WTC11 (cell line): ENCODE measurements at regions not wholly inside any gene's neighbourhood (a gene's known extent, or its start where the extent isn't known, plus 50 kb on each side); places are given as distances from the start of the nearest gene placed in this dataset.

Experiments used
- ATAC-seq: fragments of 200-7000 bp; cut with Tn5 transposase; 2 replicates; pipeline ENCODE4 v1.10.0; 2021; ENCODE audit warnings: mild to moderate bottlenecking, moderate library complexity
- CTCF ChIA-PET: fragments of 300-600 bp; sonication (Branson Sonifier 250); formaldehyde crosslinking; loops from one replicate; lab custom pipeline; 2021; ENCODE audit warnings: antibody characterized with exemption; lab: Charles Lee
- POLR2A ChIA-PET: fragments of 350-600 bp; sonication (Branson Sonifier 250); formaldehyde crosslinking; loops from one replicate; lab custom pipeline; 2021; ENCODE audit warnings: antibody characterized with exemption; lab: Charles Lee
- DNase-seq: peaks from one replicate; pipeline ENCODE4 v3.0.0; 2021; ENCODE audit warnings: low spot score
- H3K27ac Mint-ChIP-seq: 2 replicates; pipeline ENCODE4 v1.8.0; 2021; ENCODE audit warnings: mixed read lengths
- H3K27me3 Mint-ChIP-seq: 2 replicates; pipeline ENCODE4 v1.8.0; 2021; ENCODE audit warnings: low read depth, mild to moderate bottlenecking, moderate library complexity, mixed read lengths
- H3K36me3 Mint-ChIP-seq: 2 replicates; pipeline ENCODE4 v1.8.0; 2021; ENCODE audit warnings: mixed read lengths
- H3K4me1 Mint-ChIP-seq: 2 replicates; pipeline ENCODE4 v1.8.0; 2022; ENCODE audit warnings: mixed read lengths
- H3K4me3 Mint-ChIP-seq: 2 replicates; pipeline ENCODE4 v1.8.0; 2021; ENCODE audit warnings: mild to moderate bottlenecking, moderate library complexity, mixed read lengths
- H3K9me3 Mint-ChIP-seq: 2 replicates; pipeline ENCODE4 v1.8.0; 2021; ENCODE audit warnings: mixed read lengths
- ATF1 ChIP-seq: sonication (generic); formaldehyde crosslinking; IDR thresholded peaks from 2 replicates; pipeline ENCODE4 v1.8.1; 2023; ENCODE audit warnings: mild to moderate bottlenecking, moderate library complexity, missing genetic modification reagents
- FOXP4 ChIP-seq: sonication (generic); formaldehyde crosslinking; IDR thresholded peaks from 2 replicates; pipeline ENCODE4 v1.8.0; 2022; ENCODE audit warnings: mild to moderate bottlenecking, missing genetic modification reagents
- GRHL2 ChIP-seq: fragments of 250-450 bp; sonication (Bioruptor Pico); IDR thresholded peaks from 2 replicates; pipeline ENCODE4 v1.8.0; 2022; ENCODE audit warnings: mild to moderate bottlenecking, moderate library complexity; ENCODE audit not compliant: insufficient replicate concordance, severe bottlenecking
- KAT7 ChIP-seq: sonication (generic); formaldehyde crosslinking; IDR thresholded peaks from 2 replicates; pipeline ENCODE4 v1.8.1; 2023; ENCODE audit warnings: missing genetic modification reagents, mild to moderate bottlenecking, borderline replicate concordance
- OVOL2 ChIP-seq: fragments of 250-450 bp; sonication (Bioruptor Pico); IDR thresholded peaks from 2 replicates; pipeline ENCODE4 v1.9.0; 2021; ENCODE audit warnings: mild to moderate bottlenecking, borderline replicate concordance
- RORB ChIP-seq: fragments of 250-450 bp; sonication (Bioruptor Pico); IDR thresholded peaks from 2 replicates; pipeline ENCODE4 v1.9.0; 2021; ENCODE audit warnings: mild to moderate bottlenecking
- TEAD4 ChIP-seq: sonication (generic); formaldehyde crosslinking; IDR thresholded peaks from 2 replicates; pipeline ENCODE4 v1.8.0; 2022; ENCODE audit warnings: mild to moderate bottlenecking, missing genetic modification reagents
- TP53 ChIP-seq: sonication (generic); formaldehyde crosslinking; IDR thresholded peaks from 2 replicates; pipeline ENCODE4 v1.8.1; 2023; ENCODE audit warnings: mild to moderate bottlenecking, missing genetic modification reagents
- ZNF416 ChIP-seq: fragments of 250-450 bp; sonication (Bioruptor Pico); IDR thresholded peaks from 2 replicates; pipeline ENCODE4 v1.9.0; 2021; ENCODE audit warnings: mild to moderate bottlenecking, inconsistent platforms
- ZNF671 ChIP-seq: fragments of 250-450 bp; sonication (Bioruptor Pico); IDR thresholded peaks from 2 replicates; pipeline ENCODE4 v1.8.0; 2021; ENCODE audit warnings: mild to moderate bottlenecking
- TF ChIP-seq, protein P1 (sequence below): fragments of 250-450 bp; sonication (Bioruptor Pico); IDR thresholded peaks from 2 replicates; pipeline ENCODE4 v1.9.0; 2021; ENCODE audit warnings: moderate library complexity, mild to moderate bottlenecking, inconsistent platforms, borderline replicate concordance
- TF ChIP-seq, protein P2 (sequence below): sonication (generic); formaldehyde crosslinking; IDR thresholded peaks from 2 replicates; pipeline ENCODE4 v1.8.1; 2022; ENCODE audit warnings: missing genetic modification reagents, borderline replicate concordance
- TF ChIP-seq, protein P3 (sequence below): fragments of 250-450 bp; sonication (Bioruptor Pico); IDR thresholded peaks from 2 replicates; pipeline ENCODE4 v1.9.0; 2021; ENCODE audit warnings: mild to moderate bottlenecking
- TF ChIP-seq, protein P4 (sequence below): sonication (generic); formaldehyde crosslinking; IDR thresholded peaks from 2 replicates; pipeline ENCODE4 v1.8.0; 2022; ENCODE audit warnings: mild to moderate bottlenecking, missing genetic modification reagents
- TF ChIP-seq, protein P5 (sequence below): sonication (generic); formaldehyde crosslinking; IDR thresholded peaks from 2 replicates; pipeline ENCODE4 v1.8.0; 2022; ENCODE audit warnings: mild to moderate bottlenecking, missing genetic modification reagents

GRCh38 chr20:61128701-61129269, 123.3 kb upstream of the CDH4 start:
- POLR2A ChIA-PET: no interaction called here
- Mint-ChIP-seq H3K27me3 (peaks cover 72% of the 10 kb centered on the region), H3K4me3 (no peak overlapping the region), H3K36me3 (no peaks in the 10 kb centered on the region; the same call in 1 of the 2 replicates)
- CTCF ChIA-PET: no interaction called here
- ATAC-seq: no peak
- no peak for TF ChIP-seq GRHL2
- TF ChIP-seq, protein P1, sequence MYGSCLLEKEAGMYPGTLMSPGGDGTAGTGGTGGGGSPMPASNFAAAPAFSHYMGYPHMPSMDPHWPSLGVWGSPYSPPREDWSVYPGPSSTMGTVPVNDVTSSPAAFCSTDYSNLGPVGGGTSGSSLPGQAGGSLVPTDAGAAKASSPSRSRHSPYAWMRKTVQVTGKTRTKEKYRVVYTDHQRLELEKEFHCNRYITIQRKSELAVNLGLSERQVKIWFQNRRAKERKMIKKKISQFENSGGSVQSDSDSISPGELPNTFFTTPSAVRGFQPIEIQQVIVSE (CRISPR knock-in tag): no peak
- TF ChIP-seq ZNF671 (CRISPR knock-in tag): no peak
- TF ChIP-seq, protein P2, sequence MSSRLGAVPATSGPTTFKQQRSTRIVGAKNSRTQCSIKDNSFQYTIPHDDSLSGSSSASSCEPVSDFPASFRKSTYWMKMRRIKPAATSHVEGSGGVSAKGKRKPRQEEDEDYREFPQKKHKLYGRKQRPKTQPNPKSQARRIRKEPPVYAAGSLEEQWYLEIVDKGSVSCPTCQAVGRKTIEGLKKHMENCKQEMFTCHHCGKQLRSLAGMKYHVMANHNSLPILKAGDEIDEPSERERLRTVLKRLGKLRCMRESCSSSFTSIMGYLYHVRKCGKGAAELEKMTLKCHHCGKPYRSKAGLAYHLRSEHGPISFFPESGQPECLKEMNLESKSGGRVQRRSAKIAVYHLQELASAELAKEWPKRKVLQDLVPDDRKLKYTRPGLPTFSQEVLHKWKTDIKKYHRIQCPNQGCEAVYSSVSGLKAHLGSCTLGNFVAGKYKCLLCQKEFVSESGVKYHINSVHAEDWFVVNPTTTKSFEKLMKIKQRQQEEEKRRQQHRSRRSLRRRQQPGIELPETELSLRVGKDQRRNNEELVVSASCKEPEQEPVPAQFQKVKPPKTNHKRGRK (CRISPR knock-in tag): no peak
- TF ChIP-seq, protein P3, sequence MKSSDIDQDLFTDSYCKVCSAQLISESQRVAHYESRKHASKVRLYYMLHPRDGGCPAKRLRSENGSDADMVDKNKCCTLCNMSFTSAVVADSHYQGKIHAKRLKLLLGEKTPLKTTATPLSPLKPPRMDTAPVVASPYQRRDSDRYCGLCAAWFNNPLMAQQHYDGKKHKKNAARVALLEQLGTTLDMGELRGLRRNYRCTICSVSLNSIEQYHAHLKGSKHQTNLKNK: no peak
- TF ChIP-seq, protein P4, sequence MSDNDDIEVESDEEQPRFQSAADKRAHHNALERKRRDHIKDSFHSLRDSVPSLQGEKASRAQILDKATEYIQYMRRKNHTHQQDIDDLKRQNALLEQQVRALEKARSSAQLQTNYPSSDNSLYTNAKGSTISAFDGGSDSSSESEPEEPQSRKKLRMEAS (CRISPR knock-in tag): no peak
- no peak for TF ChIP-seq TEAD4 (CRISPR knock-in tag)
- no peak for TF ChIP-seq KAT7
- TF ChIP-seq, protein P5, sequence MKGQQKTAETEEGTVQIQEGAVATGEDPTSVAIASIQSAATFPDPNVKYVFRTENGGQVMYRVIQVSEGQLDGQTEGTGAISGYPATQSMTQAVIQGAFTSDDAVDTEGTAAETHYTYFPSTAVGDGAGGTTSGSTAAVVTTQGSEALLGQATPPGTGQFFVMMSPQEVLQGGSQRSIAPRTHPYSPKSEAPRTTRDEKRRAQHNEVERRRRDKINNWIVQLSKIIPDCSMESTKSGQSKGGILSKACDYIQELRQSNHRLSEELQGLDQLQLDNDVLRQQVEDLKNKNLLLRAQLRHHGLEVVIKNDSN (CRISPR knock-in tag): no peak
- no peak for TF ChIP-seq RORB (CRISPR knock-in tag)
- TF ChIP-seq, all 79 proteins: peak for 0
- DNase-seq: no peak
- Mint-ChIP-seq H3K4me1 (no peaks in the 10 kb centered on the region), H3K27ac (no peak overlapping the region), H3K9me3 (0 out of 2 replicates have a peak, but pooled peaks cover 4% of the 10 kb centered on the region)

DNA sequence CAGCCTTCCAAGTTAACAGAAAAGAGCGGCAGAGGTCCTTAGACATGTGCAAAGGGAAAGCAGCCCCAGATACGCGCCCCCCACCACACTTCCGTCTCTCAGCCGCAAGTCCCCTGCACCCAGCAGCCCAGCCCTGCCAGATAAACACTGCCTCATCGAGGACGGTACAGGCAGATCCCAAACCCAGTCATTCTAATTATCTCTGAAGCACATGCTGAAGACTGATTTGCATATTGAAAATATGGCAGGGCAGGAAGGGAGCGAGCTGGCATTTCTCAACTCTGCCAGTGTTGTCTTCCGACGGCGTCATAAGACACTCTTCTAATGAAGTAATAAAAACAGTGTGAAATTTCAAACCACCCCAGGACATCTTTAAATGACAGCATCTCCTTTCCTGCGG, 122.8 kb upstream of the CDH4 start:
- POLR2A ChIA-PET: no interaction called here
- no peak for DNase-seq
- H3K27me3 Mint-ChIP-seq: peaks cover 74% of the 10 kb centered on the region
- H3K36me3 Mint-ChIP-seq: no peaks in the 10 kb centered on the region; the same call in 1 of the 2 replicates
- CTCF ChIA-PET: interaction anchor here (1.0 kb wide), 1 partner anchor 919 kb away, joined by 3 read pairs; no protein-coding TSS in a partner anchor
- 0 out of 2 replicates have a peak, but pooled peaks cover 4% of the 10 kb centered on the region for H3K9me3 Mint-ChIP-seq
- no peak overlapping the region for H3K4me3 Mint-ChIP-seq
- TF ChIP-seq ZNF416 (CRISPR knock-in tag): no peak
- no peak for TF ChIP-seq ATF1
- H3K27ac Mint-ChIP-seq: no peak overlapping the region
- no peak for ATAC-seq
- no peaks in the 10 kb centered on the region for H3K4me1 Mint-ChIP-seq

- Mint-ChIP-seq H3K27ac (no peak overlapping the region), H3K27me3 (peaks cover 74% of the 10 kb centered on the region), H3K9me3 (0 out of 2 replicates have a peak, but pooled peaks cover 4% of the 10 kb centered on the region), H3K4me1 (no peaks in the 10 kb centered on the region), H3K4me3 (no peak overlapping the region)
- ATAC-seq: no peak
- POLR2A ChIA-PET: no interaction called here
- DNase-seq: no peak
- TF ChIP-seq FOXP4 (CRISPR knock-in tag) (no peak), TP53 (CRISPR knock-in tag) (no peak), OVOL2 (no peak)
- TF ChIP-seq, protein P2 (CRISPR knock-in tag): no peak
- TF ChIP-seq, all 79 proteins: peak for 0
- no peaks in the 10 kb centered on the region; the same call in 1 of the 2 replicates for H3K36me3 Mint-ChIP-seq
- CTCF ChIA-PET: interaction anchor here (1.0 kb wide), 1 partner anchor 919 kb away, joined by 3 read pairs; no protein-coding TSS in a partner anchor
These were observed 121.9 kb upstream of the CDH4 start for GRCh38 chr20:61130156-61130555.
